ENCODE measurements at regions not wholly inside any gene's neighbourhood (a gene's known extent, or its start where the extent isn't known, plus 50 kb on each side); places are given as distances from the start of the nearest gene placed in this dataset.

DNA sequence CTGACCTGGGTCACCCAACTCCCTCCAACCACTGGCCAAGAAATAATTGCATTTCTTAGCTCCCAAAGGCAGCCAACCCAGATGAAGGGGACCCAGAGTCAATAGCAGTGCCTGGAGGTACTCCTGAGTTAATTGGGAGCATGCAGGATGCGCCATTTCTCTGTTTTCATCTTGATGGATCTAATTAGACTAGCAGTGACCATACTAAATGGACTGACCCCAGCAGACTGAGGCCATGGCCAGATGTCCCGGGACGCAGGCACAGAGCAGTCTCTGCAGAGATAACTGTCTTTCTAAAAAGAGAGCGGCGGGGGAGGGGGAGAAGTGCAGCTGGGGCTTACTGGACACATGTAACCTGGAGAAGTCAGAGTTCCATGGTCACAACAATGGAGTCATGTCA, 53.2 kb upstream of the CMKLR1 start:
- no peak; the same call in 2 of the 3 replicates for ATAC-seq
- TF ChIP-seq OSR1 (CRISPR knock-in tag; IDR thresholded peaks at IDR 0.05) (no peak), TCF4 (CRISPR knock-in tag; IDR thresholded peaks at IDR 0.05; ENCODE audit: borderline replicate concordance) (peak; percentile 89)

DNA sequence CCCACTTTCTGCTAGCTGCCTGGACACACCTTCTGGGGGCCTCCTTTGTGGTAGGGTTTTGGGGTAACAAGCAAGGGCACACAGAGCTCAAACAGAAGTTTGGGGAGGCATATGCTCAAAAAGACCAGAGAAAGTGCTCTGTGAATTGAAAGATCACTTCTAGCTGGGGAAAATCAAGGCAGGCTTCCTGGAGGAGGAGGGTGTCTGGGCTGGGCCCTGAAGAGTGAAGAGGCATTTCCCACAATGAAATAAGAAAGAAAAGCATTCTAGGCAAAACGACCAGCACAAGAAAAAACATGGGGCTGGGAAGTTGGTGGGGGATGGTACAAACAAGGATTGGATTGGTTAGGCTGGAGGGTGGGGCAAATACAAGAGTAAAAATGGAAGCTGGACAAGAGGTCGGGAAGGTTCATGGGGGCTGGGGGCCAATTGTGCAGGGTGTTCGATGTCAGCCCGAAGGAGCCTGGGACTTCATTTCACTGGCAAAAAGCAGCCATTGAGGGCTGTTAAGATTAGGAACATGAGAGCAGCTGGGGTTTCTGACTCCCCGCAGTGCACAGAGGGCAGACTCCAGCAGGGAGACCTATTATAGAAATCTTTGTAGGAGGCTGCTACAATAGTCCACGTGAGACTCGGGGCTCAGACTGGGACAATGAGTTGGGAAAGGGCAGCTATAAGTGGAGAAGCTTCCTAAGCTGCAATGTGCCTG, 51.5 kb upstream of the CMKLR1 start:
- ATAC-seq: no peak
- TF ChIP-seq ZNF70 (CRISPR knock-in tag; IDR thresholded peaks at IDR 0.05) (no peak), TCF4 (CRISPR knock-in tag; IDR thresholded peaks at IDR 0.05; ENCODE audit: borderline replicate concordance) (no peak), SNAI2 (CRISPR knock-in tag; IDR thresholded peaks at IDR 0.05) (no peak), ZFP30 (CRISPR knock-in tag; IDR thresholded peaks at IDR 0.05) (no peak), ARNTL (CRISPR knock-in tag; IDR thresholded peaks at IDR 0.05; ENCODE audit: borderline replicate concordance, low read depth) (no peak), ZFP3 (CRISPR knock-in tag; IDR thresholded peaks at IDR 0.05) (no peak), PPARA (CRISPR knock-in tag; IDR thresholded peaks at IDR 0.05; ENCODE audit: borderline replicate concordance) (no peak), CSDC2 (CRISPR knock-in tag; IDR thresholded peaks at IDR 0.05) (no peak), ZNF8 (CRISPR knock-in tag; IDR thresholded peaks at IDR 0.05) (no peak), ZC3H10 (CRISPR knock-in tag; IDR thresholded peaks at IDR 0.05) (no peak), ESRRG (CRISPR knock-in tag; IDR thresholded peaks at IDR 0.05) (no peak), BACH2 (CRISPR knock-in tag; IDR thresholded peaks at IDR 0.05; ENCODE audit: borderline replicate concordance) (no peak), TOX (CRISPR knock-in tag; IDR thresholded peaks at IDR 0.05; ENCODE audit: borderline replicate concordance) (no peak), GLIS3 (CRISPR knock-in tag; IDR thresholded peaks at IDR 0.05) (no peak), ISL1 (CRISPR knock-in tag; IDR thresholded peaks at IDR 0.05) (no peak), RARB (CRISPR knock-in tag; IDR thresholded peaks at IDR 0.05) (no peak)
- TF ChIP-seq, protein P1, sequence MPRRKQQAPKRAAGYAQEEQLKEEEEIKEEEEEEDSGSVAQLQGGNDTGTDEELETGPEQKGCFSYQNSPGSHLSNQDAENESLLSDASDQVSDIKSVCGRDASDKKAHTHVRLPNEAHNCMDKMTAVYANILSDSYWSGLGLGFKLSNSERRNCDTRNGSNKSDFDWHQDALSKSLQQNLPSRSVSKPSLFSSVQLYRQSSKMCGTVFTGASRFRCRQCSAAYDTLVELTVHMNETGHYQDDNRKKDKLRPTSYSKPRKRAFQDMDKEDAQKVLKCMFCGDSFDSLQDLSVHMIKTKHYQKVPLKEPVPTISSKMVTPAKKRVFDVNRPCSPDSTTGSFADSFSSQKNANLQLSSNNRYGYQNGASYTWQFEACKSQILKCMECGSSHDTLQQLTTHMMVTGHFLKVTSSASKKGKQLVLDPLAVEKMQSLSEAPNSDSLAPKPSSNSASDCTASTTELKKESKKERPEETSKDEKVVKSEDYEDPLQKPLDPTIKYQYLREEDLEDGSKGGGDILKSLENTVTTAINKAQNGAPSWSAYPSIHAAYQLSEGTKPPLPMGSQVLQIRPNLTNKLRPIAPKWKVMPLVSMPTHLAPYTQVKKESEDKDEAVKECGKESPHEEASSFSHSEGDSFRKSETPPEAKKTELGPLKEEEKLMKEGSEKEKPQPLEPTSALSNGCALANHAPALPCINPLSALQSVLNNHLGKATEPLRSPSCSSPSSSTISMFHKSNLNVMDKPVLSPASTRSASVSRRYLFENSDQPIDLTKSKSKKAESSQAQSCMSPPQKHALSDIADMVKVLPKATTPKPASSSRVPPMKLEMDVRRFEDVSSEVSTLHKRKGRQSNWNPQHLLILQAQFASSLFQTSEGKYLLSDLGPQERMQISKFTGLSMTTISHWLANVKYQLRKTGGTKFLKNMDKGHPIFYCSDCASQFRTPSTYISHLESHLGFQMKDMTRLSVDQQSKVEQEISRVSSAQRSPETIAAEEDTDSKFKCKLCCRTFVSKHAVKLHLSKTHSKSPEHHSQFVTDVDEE (CRISPR knock-in tag; IDR thresholded peaks at IDR 0.05): no peak
- TF ChIP-seq, protein P2, sequence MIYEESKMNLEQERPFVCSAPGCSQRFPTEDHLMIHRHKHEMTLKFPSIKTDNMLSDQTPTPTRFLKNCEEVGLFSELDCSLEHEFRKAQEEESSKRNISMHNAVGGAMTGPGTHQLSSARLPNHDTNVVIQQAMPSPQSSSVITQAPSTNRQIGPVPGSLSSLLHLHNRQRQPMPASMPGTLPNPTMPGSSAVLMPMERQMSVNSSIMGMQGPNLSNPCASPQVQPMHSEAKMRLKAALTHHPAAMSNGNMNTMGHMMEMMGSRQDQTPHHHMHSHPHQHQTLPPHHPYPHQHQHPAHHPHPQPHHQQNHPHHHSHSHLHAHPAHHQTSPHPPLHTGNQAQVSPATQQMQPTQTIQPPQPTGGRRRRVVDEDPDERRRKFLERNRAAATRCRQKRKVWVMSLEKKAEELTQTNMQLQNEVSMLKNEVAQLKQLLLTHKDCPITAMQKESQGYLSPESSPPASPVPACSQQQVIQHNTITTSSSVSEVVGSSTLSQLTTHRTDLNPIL (CRISPR knock-in tag; IDR thresholded peaks at IDR 0.05; ENCODE audit: low read depth): no peak
- TF ChIP-seq, protein P3, sequence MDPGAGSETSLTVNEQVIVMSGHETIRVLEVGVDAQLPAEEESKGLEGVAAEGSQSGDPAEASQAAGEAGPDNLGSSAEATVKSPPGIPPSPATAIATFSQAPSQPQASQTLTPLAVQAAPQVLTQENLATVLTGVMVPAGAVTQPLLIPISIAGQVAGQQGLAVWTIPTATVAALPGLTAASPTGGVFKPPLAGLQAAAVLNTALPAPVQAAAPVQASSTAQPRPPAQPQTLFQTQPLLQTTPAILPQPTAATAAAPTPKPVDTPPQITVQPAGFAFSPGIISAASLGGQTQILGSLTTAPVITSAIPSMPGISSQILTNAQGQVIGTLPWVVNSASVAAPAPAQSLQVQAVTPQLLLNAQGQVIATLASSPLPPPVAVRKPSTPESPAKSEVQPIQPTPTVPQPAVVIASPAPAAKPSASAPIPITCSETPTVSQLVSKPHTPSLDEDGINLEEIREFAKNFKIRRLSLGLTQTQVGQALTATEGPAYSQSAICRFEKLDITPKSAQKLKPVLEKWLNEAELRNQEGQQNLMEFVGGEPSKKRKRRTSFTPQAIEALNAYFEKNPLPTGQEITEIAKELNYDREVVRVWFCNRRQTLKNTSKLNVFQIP (CRISPR knock-in tag; IDR thresholded peaks at IDR 0.05; ENCODE audit: borderline replicate concordance, low read depth): no peak
- TF ChIP-seq, protein P4, sequence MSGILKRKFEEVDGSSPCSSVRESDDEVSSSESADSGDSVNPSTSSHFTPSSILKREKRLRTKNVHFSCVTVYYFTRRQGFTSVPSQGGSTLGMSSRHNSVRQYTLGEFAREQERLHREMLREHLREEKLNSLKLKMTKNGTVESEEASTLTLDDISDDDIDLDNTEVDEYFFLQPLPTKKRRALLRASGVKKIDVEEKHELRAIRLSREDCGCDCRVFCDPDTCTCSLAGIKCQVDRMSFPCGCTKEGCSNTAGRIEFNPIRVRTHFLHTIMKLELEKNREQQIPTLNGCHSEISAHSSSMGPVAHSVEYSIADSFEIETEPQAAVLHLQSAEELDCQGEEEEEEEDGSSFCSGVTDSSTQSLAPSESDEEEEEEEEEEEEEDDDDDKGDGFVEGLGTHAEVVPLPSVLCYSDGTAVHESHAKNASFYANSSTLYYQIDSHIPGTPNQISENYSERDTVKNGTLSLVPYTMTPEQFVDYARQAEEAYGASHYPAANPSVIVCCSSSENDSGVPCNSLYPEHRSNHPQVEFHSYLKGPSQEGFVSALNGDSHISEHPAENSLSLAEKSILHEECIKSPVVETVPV (CRISPR knock-in tag; IDR thresholded peaks at IDR 0.05): no peak

DNA sequence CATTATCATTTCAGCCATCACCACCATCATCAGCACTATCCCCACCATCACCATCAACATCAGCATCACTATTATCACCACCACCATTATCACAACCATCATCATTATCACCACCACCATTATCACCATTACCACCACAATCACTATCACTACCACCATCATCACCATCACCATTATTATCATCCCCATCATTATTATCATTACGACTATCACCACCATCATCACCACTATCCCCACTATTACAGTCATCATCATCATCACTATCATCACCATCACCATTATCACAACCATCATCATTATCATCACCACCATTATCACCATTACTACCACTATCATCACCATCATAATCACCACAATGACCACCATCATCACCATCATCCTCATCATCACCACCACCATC, 50.4 kb upstream of the CMKLR1 start:
- TF ChIP-seq, protein P4 (CRISPR knock-in tag; IDR thresholded peaks at IDR 0.05): no peak
- no peak for TF ChIP-seq ZNF70 (CRISPR knock-in tag; IDR thresholded peaks at IDR 0.05)
- TF ChIP-seq ESRRG (CRISPR knock-in tag; IDR thresholded peaks at IDR 0.05): no peak
- TF ChIP-seq TOX (CRISPR knock-in tag; IDR thresholded peaks at IDR 0.05; ENCODE audit: borderline replicate concordance): no peak
- TF ChIP-seq ZNF565 (CRISPR knock-in tag; conservative IDR thresholded peaks at IDR 0.05; ENCODE audit: low read depth): no peak
- TF ChIP-seq TCF4 (CRISPR knock-in tag; IDR thresholded peaks at IDR 0.05; ENCODE audit: borderline replicate concordance): no peak

More for the DNA sequence above, 50.4 kb upstream of the CMKLR1 start:
- ATAC-seq: no peak

Measured in SK-N-SH treated with all-trans-retinoic acid at 6 μM for 48 hours (cell line).